ENCODE measurements at regions not wholly inside any gene's neighbourhood (a gene's known extent, or its start where the extent isn't known, plus 50 kb on each side); places are given as distances from the start of the nearest gene placed in this dataset.

GRCh38 chr1:17990401-17990800 is 117.2 kb upstream of the IGSF21 start:
- DNase-seq: no peak
- Mint-ChIP-seq H3K4me3 (no peak overlapping the region), H3K36me3 (no peaks in the 10 kb centered on the region), H3K27ac (no peak overlapping the region), H3K4me1 (no peaks in the 10 kb centered on the region), H3K9me3 (peaks cover 0 to 2% (median 1%) of the 10 kb centered on the region in 7 donors), H3K27me3 (ENCODE audit: low read depth in 3 of 3) (peaks cover 2 to 5% (median 3%) of the 10 kb centered on the region in 3 donors)
- H3K27ac ChIP-seq (ENCODE audit: low read depth in 1 of 2, low read length in 2 of 2): no peak overlapping the region
- H3K4me3 ChIP-seq (replicated peaks in 1 of 3; ENCODE audit: low read depth in 2 of 3, low read length in 3 of 3): no peak overlapping the region
- TF ChIP-seq CTCF (IDR thresholded peaks at IDR 0.05): no peak
- H4K20me1 ChIP-seq (ENCODE audit: insufficient read depth, low read length): no peaks in the 10 kb centered on the region
- WGBS (ENCODE audit: insufficient coverage): 86% methylated on average over 1 of the region's 1 CpG
- intact Hi-C loops (cut with micrococcal nuclease): no loop called here
- no peaks in the 10 kb centered on the region for H3K27me3 ChIP-seq (ENCODE audit: control insufficient read depth in 2 of 2, insufficient read depth in 2 of 2, low read length in 2 of 2)
- no peaks in the 10 kb centered on the region for H3K79me2 ChIP-seq (ENCODE audit: insufficient read depth, low read length)
- H3K4me1 ChIP-seq (ENCODE audit: control insufficient read depth in 1 of 2, insufficient read depth in 2 of 2, low read length in 2 of 2): no peaks in the 10 kb centered on the region
- H3K9ac ChIP-seq (ENCODE audit: insufficient read depth, low read length, poor library complexity, severe bottlenecking): no peak overlapping the region
- no peaks in the 10 kb centered on the region for H3K9me3 ChIP-seq (replicated peaks in 1 of 2; ENCODE audit: control insufficient read depth in 1 of 2, insufficient read depth in 1 of 2, low read length in 2 of 2)
- H3K36me3 ChIP-seq (replicated peaks in 1 of 2; ENCODE audit: control insufficient read depth in 1 of 2, insufficient read depth in 2 of 2, low read length in 2 of 2): no peaks in the 10 kb centered on the region
- H3K4me2 ChIP-seq (replicated peaks; ENCODE audit: extremely low read depth, low read length, poor library complexity, severe bottlenecking): no peak overlapping the region
- no peak overlapping the region for H2AFZ ChIP-seq (ENCODE audit: insufficient read depth, low read depth, low read length, poor library complexity, severe bottlenecking)

GRCh38 chr1:17991996-17992395 is 115.6 kb upstream of the IGSF21 start:
- H3K79me2 ChIP-seq (ENCODE audit: insufficient read depth, low read length): no peaks in the 10 kb centered on the region
- intact Hi-C loops (cut with micrococcal nuclease): no loop called here
- H3K4me1 ChIP-seq (ENCODE audit: control insufficient read depth in 1 of 2, insufficient read depth in 2 of 2, low read length in 2 of 2): no peaks in the 10 kb centered on the region
- H3K27ac ChIP-seq (ENCODE audit: low read depth in 1 of 2, low read length in 2 of 2): no peak overlapping the region
- peaks cover 0 to 5% (median 1%) of the 10 kb centered on the region in 7 donors for H3K9me3 Mint-ChIP-seq
- no peak overlapping the region for H2AFZ ChIP-seq (ENCODE audit: insufficient read depth, low read depth, low read length, poor library complexity, severe bottlenecking)
- no peaks in the 10 kb centered on the region for H3K36me3 Mint-ChIP-seq
- no peak overlapping the region for H3K27ac Mint-ChIP-seq
- peaks cover 3 to 6% (median 5%) of the 10 kb centered on the region in 3 donors for H3K27me3 Mint-ChIP-seq (ENCODE audit: low read depth in 3 of 3)
- no peaks in the 10 kb centered on the region for H3K4me1 Mint-ChIP-seq
- no peaks in the 10 kb centered on the region for H3K36me3 ChIP-seq (replicated peaks in 1 of 2; ENCODE audit: control insufficient read depth in 1 of 2, insufficient read depth in 2 of 2, low read length in 2 of 2)
- no peak overlapping the region for H3K4me3 Mint-ChIP-seq
- WGBS (ENCODE audit: insufficient coverage): 90% methylated on average over 3 of the region's 4 CpGs
- no peak for DNase-seq
- no peak for TF ChIP-seq CTCF (IDR thresholded peaks at IDR 0.05)
- H3K9ac ChIP-seq (ENCODE audit: insufficient read depth, low read length, poor library complexity, severe bottlenecking): no peak overlapping the region
- no peaks in the 10 kb centered on the region for H3K27me3 ChIP-seq (ENCODE audit: control insufficient read depth in 2 of 2, insufficient read depth in 2 of 2, low read length in 2 of 2)
- H3K9me3 ChIP-seq (replicated peaks in 1 of 2; ENCODE audit: control insufficient read depth in 1 of 2, insufficient read depth in 1 of 2, low read length in 2 of 2): no peaks in the 10 kb centered on the region
- H3K4me2 ChIP-seq (replicated peaks; ENCODE audit: extremely low read depth, low read length, poor library complexity, severe bottlenecking): no peak overlapping the region
- H3K4me3 ChIP-seq (replicated peaks in 1 of 3; ENCODE audit: low read depth in 2 of 3, low read length in 3 of 3): no peak overlapping the region
- H4K20me1 ChIP-seq (ENCODE audit: insufficient read depth, low read length): no peaks in the 10 kb centered on the region

All from CD14-positive monocyte (primary cell).